ENCODE measurements at regions not wholly inside any gene's neighbourhood (a gene's known extent, or its start where the extent isn't known, plus 50 kb on each side); places are given as distances from the start of the nearest gene placed in this dataset.

GRCh38 chr9:2465516-2465915 is 156.1 kb upstream of the VLDLR start:
- no peak for DNase-seq

GRCh38 chr9:2465921-2466460 is 155.6 kb upstream of the VLDLR start:
- DNase-seq = peak; percentile 64

DNA sequence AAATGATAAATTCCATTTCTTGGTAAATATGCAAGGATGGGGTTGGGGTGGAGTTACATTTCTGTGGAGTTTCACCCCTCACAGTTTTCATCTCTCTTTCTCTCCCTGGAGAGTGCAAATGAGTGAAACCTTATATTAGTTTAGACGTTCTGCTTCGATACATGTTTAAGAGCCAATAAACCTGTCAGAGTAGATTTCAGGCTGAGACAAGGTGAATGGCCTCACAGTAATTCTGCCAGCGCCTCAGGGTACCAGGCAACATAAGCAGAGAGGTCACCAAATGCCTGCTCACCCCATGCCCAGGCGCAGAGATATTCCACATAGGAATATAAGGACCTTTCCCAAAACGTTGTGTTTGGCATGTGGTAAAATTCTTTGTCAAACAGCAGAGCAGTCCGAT is 154.9 kb upstream of the VLDLR start:
- DNase-seq = peak; percentile 39

- DNase-seq = peak; percentile 3
Observed at GRCh38 chr9:2469681-2470221, 151.8 kb upstream of the VLDLR start.

- no peak for DNase-seq
Observed at GRCh38 chr9:2473681-2474080, 147.9 kb upstream of the VLDLR start.

GRCh38 chr9:2477755-2478154 is 143.8 kb upstream of the VLDLR start:
- no peak for DNase-seq

DNA sequence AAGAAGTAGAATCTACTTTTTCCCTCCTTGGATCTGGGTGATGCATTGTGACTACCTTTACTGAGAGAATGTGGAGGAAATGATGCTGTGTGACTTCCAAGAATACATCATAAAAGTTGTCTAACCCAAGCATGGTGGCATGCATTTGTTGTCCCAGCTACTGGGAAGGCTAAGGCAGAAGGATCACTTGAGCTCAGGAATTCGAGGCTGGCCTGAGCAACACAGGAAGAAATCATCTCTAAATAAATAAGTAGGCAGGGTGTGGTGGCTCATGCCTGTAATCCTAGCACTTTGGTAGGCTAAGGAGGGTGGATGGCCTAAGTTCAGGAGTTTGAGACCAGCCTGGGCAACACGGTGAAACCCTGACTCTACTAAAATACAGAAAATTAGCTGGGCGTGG is 143.2 kb upstream of the VLDLR start:
- no peak for DNase-seq

- no peak for DNase-seq
Observed at GRCh38 chr9:2479056-2479565, 142.5 kb upstream of the VLDLR start.

GRCh38 chr9:2480255-2480837 is 141.2 kb upstream of the VLDLR start:
- DNase-seq = no peak

DNA sequence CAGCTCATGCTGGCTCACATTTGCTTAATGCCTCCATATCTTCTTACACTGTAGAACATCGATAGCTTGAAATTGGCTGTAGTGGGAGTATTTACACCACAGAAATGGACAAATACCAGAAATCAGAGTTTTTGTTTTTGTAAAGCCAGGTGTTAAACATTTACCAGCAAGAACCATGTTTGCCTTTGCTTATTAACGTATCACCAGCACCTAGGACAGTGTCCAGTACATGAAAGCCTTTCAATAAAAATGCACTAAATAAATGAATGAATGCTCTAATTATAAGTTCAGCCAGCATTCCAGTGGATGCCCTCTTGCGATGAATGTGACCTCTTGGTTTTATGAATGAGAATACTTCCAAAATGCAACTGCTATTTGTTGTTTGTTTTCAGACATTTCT is 140.4 kb upstream of the VLDLR start:
- DNase-seq = no peak

GRCh38 chr9:2486988-2487387 is 134.6 kb upstream of the VLDLR start:
- DNase-seq = no peak

DNA sequence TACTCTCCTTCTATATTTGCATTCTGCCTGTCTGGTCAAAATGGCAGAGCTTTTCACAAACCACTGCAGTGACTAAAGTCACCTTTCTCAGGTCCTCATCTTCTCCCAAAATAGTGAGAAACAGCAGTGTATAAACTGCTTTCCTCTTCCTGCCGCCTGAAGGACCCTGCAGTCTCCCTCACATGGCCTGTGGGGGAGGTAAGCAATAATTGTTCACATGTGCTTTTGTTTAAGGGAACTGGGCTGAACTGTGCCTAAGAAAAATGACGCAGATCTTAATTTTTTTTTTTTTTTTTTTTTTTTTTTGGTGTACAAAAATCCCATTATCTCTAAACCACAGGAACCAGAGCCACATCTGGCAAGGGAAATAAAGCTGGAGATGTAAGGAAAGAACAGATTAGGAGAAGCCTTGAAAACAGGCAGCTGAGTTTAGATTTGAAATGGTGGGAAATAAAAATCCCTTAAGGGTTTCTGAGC is 131.7 kb upstream of the VLDLR start:
- DNase-seq = no peak

- no peak for DNase-seq
Observed at GRCh38 chr9:2492161-2492560, 129.4 kb upstream of the VLDLR start.

- DNase-seq = no peak
Observed at GRCh38 chr9:2493109-2493508, 128.5 kb upstream of the VLDLR start.

DNA sequence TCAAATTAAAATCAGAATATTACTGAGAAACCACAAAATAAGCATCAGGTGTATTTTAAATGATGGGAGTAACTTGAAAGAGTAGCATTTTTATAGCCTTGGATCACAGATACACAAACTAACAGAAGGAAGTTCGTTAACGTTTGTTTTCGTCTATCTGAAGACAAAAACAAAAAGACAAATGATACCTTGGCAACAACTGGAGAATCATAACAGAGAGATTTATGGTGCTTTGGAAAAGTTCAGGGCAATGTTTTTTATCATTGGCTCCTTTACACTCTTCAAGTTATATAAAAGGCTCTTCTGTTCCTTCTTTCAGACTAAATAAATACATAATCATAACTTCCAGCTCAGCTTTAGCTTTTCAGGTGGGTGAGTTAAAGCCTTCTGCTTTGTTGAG is 128.1 kb upstream of the VLDLR start:
- DNase-seq = no peak

- no peak for DNase-seq
Observed at GRCh38 chr9:2494562-2494961, 127.0 kb upstream of the VLDLR start.

- DNase-seq = no peak
Observed at GRCh38 chr9:2495221-2496005, 126.2 kb upstream of the VLDLR start.

GRCh38 chr9:2496169-2496568 is 125.4 kb upstream of the VLDLR start:
- no peak for DNase-seq

- DNase-seq = no peak
Observed at GRCh38 chr9:2496934-2497333, 124.7 kb upstream of the VLDLR start.

DNA sequence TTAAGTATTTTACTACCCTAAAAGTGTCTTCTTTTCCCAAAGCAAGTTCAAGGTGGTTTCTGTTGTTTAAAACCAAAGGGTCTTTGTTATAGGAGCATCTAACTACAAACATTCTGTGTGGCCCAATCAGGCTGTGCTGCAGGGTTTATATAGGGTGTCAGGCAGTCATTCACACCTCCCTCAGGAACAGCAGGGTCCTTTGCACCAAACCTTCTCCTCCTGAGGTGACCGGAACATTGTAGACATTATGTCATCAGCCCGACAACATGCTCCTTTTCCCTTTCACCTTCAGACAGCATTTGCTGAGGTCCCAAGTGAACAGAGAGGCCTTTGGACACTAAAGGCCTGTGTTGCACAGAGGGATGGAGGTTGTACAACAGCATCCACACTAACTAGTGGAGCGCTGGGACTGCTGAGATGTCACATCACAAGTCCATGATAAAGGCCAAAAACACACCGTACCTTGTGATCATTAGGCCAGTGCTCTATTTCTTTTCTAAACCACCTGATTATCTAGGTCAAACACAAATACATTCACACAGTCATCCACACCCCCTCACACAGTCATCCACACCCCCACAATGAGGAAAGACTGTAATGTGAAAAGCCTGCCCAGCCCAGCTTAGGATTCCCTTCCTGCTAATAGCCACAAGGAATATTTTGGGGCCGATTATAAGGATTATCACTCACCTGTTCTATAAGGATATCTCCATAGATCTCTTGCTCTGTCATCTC is 123.8 kb upstream of the VLDLR start:
- no peak for DNase-seq

GRCh38 chr9:2502210-2502609 is 119.4 kb upstream of the VLDLR start:
- DNase-seq = no peak

- no peak for DNase-seq
Observed at GRCh38 chr9:2502760-2503159, 118.8 kb upstream of the VLDLR start.

DNA sequence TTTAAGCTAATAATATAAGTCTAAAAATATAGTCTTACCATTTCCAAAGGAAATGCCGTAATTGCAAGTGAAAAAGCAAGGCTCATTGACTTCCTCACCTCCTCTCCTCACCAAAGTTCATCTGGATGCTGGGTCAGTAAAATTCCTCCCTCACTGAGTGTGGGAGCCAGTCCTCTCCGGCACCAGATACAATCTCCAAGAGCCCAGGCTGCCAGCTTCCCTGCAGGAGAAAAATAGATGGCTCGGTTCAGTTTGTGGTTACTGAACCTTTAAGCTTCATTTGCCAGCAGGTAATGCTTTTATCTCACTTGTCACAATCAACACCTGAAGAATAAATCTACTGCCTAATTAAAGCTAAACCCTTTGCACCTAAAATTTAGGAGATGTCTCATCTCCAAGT is 115.3 kb upstream of the VLDLR start:
- no peak for DNase-seq
